C4-2B (cell line): ENCODE measurements at regions not wholly inside any gene's neighbourhood (a gene's known extent, or its start where the extent isn't known, plus 50 kb on each side); places are given as distances from the start of the nearest gene placed in this dataset.

Source experiments
- CTCF ChIP-seq: fragments of 450-650 bp; conservative IDR thresholded peaks from 2 replicates; pipeline ENCODE4 v1.5.1; 2017; ENCODE audit warnings: mild to moderate bottlenecking
- ZFX ChIP-seq: fragments of 450-650 bp; IDR thresholded peaks from 2 replicates; pipeline ENCODE4 v1.6.1; 2017

DNA sequence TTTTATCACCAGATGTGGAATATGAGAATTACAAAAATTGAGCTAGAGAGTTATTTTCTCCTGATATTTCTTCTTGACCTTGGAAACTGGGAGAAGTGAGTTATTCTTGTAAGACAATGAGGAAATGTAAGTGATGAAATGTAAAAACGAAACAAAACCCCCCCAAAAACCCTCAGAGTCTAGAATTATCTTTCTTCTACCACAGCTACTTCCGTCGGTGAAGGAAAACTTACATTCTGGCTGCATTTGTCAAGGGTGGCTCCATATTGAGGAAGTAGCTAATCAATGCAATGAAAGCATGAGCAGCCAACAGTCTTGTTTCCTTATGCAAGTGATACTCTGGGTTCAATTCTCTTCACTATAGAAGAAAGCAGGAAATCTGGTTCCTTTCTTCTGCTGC lies 661.7 kb upstream of the CITED2 start:
- TF ChIP-seq CTCF (no peak), ZFX (no peak)
